ENCODE measurements at regions not wholly inside any gene's neighbourhood (a gene's known extent, or its start where the extent isn't known, plus 50 kb on each side); places are given as distances from the start of the nearest gene placed in this dataset.

GRCh38 chr6:84280030-84280429 is 52.6 kb upstream of the CEP162 start:
- intact Hi-C loops (cut with micrococcal nuclease; ENCODE audit: unreplicated experiment), result no loop called here
- POLR2A ChIA-PET, result no interaction called here
- ATAC-seq (no peak), DNase-seq (ENCODE audit: low read depth, low spot score) (no peak)
- Histone ChIP-seq H3K4me1 (ENCODE audit: control insufficient read depth, insufficient read depth, low read length) (no peaks in the 10 kb centered on the region; the same call in 1 of the 2 replicates), H3K9me3 (ENCODE audit: control insufficient read depth, insufficient read depth, low read depth, low read length) (no peaks in the 10 kb centered on the region), H3K27ac (ENCODE audit: low read length) (no peak overlapping the region), H3K36me3 (ENCODE audit: control insufficient read depth, insufficient read depth, low read length) (no peaks in the 10 kb centered on the region), H3K4me3 (ENCODE audit: low read depth in 2 of 2, low read length in 2 of 2) (no peak overlapping the region), H3K27me3 (ENCODE audit: control insufficient read depth, insufficient read depth, low read length) (peaks cover 10% of the 10 kb centered on the region)
- CTCF ChIA-PET, result no interaction called here
- BruUV-seq (replicated peaks), result no TSS peak
- in situ Hi-C loops (cut with HindIII; ENCODE audit: low pct_unique_long_range_greater_than_20kb, low sequenced_read_pairs), result no loop called here
- TF ChIP-seq, protein P1, sequence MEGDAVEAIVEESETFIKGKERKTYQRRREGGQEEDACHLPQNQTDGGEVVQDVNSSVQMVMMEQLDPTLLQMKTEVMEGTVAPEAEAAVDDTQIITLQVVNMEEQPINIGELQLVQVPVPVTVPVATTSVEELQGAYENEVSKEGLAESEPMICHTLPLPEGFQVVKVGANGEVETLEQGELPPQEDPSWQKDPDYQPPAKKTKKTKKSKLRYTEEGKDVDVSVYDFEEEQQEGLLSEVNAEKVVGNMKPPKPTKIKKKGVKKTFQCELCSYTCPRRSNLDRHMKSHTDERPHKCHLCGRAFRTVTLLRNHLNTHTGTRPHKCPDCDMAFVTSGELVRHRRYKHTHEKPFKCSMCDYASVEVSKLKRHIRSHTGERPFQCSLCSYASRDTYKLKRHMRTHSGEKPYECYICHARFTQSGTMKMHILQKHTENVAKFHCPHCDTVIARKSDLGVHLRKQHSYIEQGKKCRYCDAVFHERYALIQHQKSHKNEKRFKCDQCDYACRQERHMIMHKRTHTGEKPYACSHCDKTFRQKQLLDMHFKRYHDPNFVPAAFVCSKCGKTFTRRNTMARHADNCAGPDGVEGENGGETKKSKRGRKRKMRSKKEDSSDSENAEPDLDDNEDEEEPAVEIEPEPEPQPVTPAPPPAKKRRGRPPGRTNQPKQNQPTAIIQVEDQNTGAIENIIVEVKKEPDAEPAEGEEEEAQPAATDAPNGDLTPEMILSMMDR (IDR thresholded peaks at IDR 0.05), result no peak
- TF ChIP-seq POLR2AphosphoS5 (IDR thresholded peaks at IDR 0.05; ENCODE audit: low read depth, low read length) (no peak), TCF7L2 (IDR thresholded peaks at IDR 0.05; ENCODE audit: low read depth, low read length) (no peak), SIN3A (IDR thresholded peaks at IDR 0.05; ENCODE audit: borderline replicate concordance, insufficient read depth, low read depth, low read length) (no peak)
- TF ChIP-seq, protein P2, sequence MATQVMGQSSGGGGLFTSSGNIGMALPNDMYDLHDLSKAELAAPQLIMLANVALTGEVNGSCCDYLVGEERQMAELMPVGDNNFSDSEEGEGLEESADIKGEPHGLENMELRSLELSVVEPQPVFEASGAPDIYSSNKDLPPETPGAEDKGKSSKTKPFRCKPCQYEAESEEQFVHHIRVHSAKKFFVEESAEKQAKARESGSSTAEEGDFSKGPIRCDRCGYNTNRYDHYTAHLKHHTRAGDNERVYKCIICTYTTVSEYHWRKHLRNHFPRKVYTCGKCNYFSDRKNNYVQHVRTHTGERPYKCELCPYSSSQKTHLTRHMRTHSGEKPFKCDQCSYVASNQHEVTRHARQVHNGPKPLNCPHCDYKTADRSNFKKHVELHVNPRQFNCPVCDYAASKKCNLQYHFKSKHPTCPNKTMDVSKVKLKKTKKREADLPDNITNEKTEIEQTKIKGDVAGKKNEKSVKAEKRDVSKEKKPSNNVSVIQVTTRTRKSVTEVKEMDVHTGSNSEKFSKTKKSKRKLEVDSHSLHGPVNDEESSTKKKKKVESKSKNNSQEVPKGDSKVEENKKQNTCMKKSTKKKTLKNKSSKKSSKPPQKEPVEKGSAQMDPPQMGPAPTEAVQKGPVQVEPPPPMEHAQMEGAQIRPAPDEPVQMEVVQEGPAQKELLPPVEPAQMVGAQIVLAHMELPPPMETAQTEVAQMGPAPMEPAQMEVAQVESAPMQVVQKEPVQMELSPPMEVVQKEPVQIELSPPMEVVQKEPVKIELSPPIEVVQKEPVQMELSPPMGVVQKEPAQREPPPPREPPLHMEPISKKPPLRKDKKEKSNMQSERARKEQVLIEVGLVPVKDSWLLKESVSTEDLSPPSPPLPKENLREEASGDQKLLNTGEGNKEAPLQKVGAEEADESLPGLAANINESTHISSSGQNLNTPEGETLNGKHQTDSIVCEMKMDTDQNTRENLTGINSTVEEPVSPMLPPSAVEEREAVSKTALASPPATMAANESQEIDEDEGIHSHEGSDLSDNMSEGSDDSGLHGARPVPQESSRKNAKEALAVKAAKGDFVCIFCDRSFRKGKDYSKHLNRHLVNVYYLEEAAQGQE (IDR thresholded peaks at IDR 0.05; ENCODE audit: insufficient read depth in 1 of 2, low read depth in 2 of 2, low read length in 1 of 2), result no peak

DNA sequence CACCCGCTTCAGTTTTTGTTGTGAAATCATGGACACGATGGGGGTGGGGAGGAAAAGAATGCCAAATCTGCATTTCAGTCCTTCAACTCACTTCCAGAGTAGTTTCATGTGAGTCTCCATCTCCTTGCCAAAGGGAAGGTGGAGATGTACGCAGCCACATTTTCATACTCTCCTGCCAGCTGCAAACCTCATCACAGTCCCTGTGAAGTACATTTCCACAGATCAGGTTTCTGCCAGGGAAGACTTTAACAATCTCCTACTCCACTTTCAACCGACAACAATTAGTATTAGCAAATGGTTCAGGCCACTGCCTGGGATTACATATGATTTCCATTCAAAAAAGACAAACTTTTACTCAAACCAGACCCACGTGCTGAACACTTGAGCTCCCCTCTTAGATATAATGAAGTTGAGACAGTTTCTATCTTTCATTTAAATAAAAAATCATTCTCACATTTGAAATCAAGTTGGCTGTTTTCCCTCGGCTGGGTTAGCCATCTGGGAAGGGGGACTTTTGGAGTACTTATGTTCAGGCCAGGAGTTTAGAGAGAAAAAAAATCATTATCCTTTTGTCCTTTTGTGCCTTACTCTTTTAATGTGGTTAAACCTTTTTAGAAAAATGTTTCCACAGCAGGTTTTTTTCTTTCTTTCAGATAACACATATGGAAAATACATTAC is 51.0 kb upstream of the CEP162 start:
- CTCF ChIA-PET, result no interaction called here
- no TSS peak for BruUV-seq (replicated peaks)
- H3K27me3 ChIP-seq (ENCODE audit: control insufficient read depth, insufficient read depth, low read length), result peaks cover 10% of the 10 kb centered on the region

More for the DNA sequence above, 51.0 kb upstream of the CEP162 start:
- intact Hi-C loops (cut with micrococcal nuclease; ENCODE audit: unreplicated experiment) (no loop called here), in situ Hi-C loops (cut with HindIII; ENCODE audit: low pct_unique_long_range_greater_than_20kb, low sequenced_read_pairs) (no loop called here)
- H3K36me3 ChIP-seq (ENCODE audit: control insufficient read depth, insufficient read depth, low read length), result no peaks in the 10 kb centered on the region
- no peaks in the 10 kb centered on the region for H3K4me1 ChIP-seq (ENCODE audit: control insufficient read depth, insufficient read depth, low read length)
- no peak overlapping the region for H3K4me3 ChIP-seq (ENCODE audit: low read depth in 2 of 2, low read length in 2 of 2)
- no peak overlapping the region for H3K27ac ChIP-seq (ENCODE audit: low read length)
- no peak for TF ChIP-seq TCF7L2 (IDR thresholded peaks at IDR 0.05; ENCODE audit: low read depth, low read length)
- TF ChIP-seq, protein P2 (IDR thresholded peaks at IDR 0.05; ENCODE audit: insufficient read depth in 1 of 2, low read depth in 2 of 2, low read length in 1 of 2), result no peak
- no peak for TF ChIP-seq POLR2AphosphoS5 (IDR thresholded peaks at IDR 0.05; ENCODE audit: low read depth, low read length)
- TF ChIP-seq, protein P1 (IDR thresholded peaks at IDR 0.05), result no peak
- TF ChIP-seq SIN3A (IDR thresholded peaks at IDR 0.05; ENCODE audit: borderline replicate concordance, insufficient read depth, low read depth, low read length), result no peak
- H3K9me3 ChIP-seq (ENCODE audit: control insufficient read depth, insufficient read depth, low read depth, low read length), result no peaks in the 10 kb centered on the region
- no peak for DNase-seq (ENCODE audit: low read depth, low spot score)
- POLR2A ChIA-PET, result no interaction called here
- no peak for ATAC-seq
